Neuron (in vitro differentiated cells): ENCODE measurements at regions not wholly inside any gene's neighbourhood (a gene's known extent, or its start where the extent isn't known, plus 50 kb on each side); places are given as distances from the start of the nearest gene placed in this dataset.

Experiments
- H2AFZ ChIP-seq: one replicate; pipeline ENCODE4 v1.6.1; 2013; ENCODE audit warnings: low read depth, mild to moderate bottlenecking, inconsistent platforms, low read length, moderate library complexity
- H3K27me3 ChIP-seq: one replicate; pipeline ENCODE4 v1.6.1; 2013; ENCODE audit warnings: low read length; ENCODE audit not compliant: insufficient read depth
- H3K36me3 ChIP-seq: one replicate; pipeline ENCODE4 v1.6.1; 2013; ENCODE audit warnings: low read length; ENCODE audit not compliant: insufficient read depth
- H3K4me1 ChIP-seq: one replicate; pipeline ENCODE4 v1.6.1; 2013; ENCODE audit warnings: low read length; ENCODE audit not compliant: insufficient read depth
- H3K4me3 ChIP-seq: 2 replicates; pipeline ENCODE4 v1.5.1; 2013; ENCODE audit warnings: mild to moderate bottlenecking, low read length, moderate library complexity
- H3K9me3 ChIP-seq: one replicate; pipeline ENCODE4 v1.6.1; 2013; ENCODE audit warnings: low read length

GRCh38 chr2:12795851-12796250 is 79.1 kb downstream of the TRIB2 start:
- H3K9me3 ChIP-seq, result no peaks in the 10 kb centered on the region
- H3K4me1 ChIP-seq, result peaks cover 11% of the 10 kb centered on the region
- H3K36me3 ChIP-seq, result no peaks in the 10 kb centered on the region
- H3K4me3 ChIP-seq, result no peak overlapping the region
- H2AFZ ChIP-seq, result no peak overlapping the region
- H3K27me3 ChIP-seq, result no peaks in the 10 kb centered on the region

- H3K4me3 ChIP-seq, result no peak overlapping the region
- H3K9me3 ChIP-seq, result no peaks in the 10 kb centered on the region
- no peaks in the 10 kb centered on the region for H3K36me3 ChIP-seq
- no peaks in the 10 kb centered on the region for H3K27me3 ChIP-seq
- peaks cover 11% of the 10 kb centered on the region for H3K4me1 ChIP-seq
- H2AFZ ChIP-seq, result no peak overlapping the region
Measured at GRCh38 chr2:12796657-12797056, 79.9 kb downstream of the TRIB2 start.

GRCh38 chr2:12797815-12798214 is 81.1 kb downstream of the TRIB2 start:
- Histone ChIP-seq H3K9me3 (no peaks in the 10 kb centered on the region), H2AFZ (no peak overlapping the region), H3K27me3 (no peaks in the 10 kb centered on the region), H3K4me1 (peaks cover 11% of the 10 kb centered on the region), H3K36me3 (no peaks in the 10 kb centered on the region), H3K4me3 (no peak overlapping the region)

- H3K9me3 ChIP-seq, result no peaks in the 10 kb centered on the region
- no peaks in the 10 kb centered on the region for H3K4me1 ChIP-seq
- no peaks in the 10 kb centered on the region for H3K36me3 ChIP-seq
- H3K27me3 ChIP-seq, result no peaks in the 10 kb centered on the region
- no peak overlapping the region for H3K4me3 ChIP-seq
- no peak overlapping the region for H2AFZ ChIP-seq
Measured at GRCh38 chr2:12803607-12804006, 86.9 kb downstream of the TRIB2 start.

- Histone ChIP-seq H3K9me3 (no peaks in the 10 kb centered on the region), H2AFZ (no peak overlapping the region), H3K4me1 (no peaks in the 10 kb centered on the region), H3K4me3 (no peak overlapping the region), H3K27me3 (no peaks in the 10 kb centered on the region), H3K36me3 (no peaks in the 10 kb centered on the region)
Measured at GRCh38 chr2:12804091-12804856, 87.5 kb downstream of the TRIB2 start.

- Histone ChIP-seq H3K9me3 (no peaks in the 10 kb centered on the region), H3K4me1 (no peaks in the 10 kb centered on the region), H3K36me3 (no peaks in the 10 kb centered on the region)
Measured at GRCh38 chr2:12805033-12805432, 88.3 kb downstream of the TRIB2 start.

GRCh38 chr2:12806549-12807242 is 90.0 kb downstream of the TRIB2 start:
- H3K27me3 ChIP-seq, result no peaks in the 10 kb centered on the region
- no peak overlapping the region for H2AFZ ChIP-seq
- H3K4me1 ChIP-seq, result no peaks in the 10 kb centered on the region
- H3K9me3 ChIP-seq, result no peaks in the 10 kb centered on the region
- no peak overlapping the region for H3K4me3 ChIP-seq
- no peaks in the 10 kb centered on the region for H3K36me3 ChIP-seq

More at GRCh38 chr2:12805033-12805432, 88.3 kb downstream of the TRIB2 start:
- H3K27me3 ChIP-seq, result no peaks in the 10 kb centered on the region
- no peak overlapping the region for H3K4me3 ChIP-seq
- H2AFZ ChIP-seq, result no peak overlapping the region

- H3K9me3 ChIP-seq, result no peaks in the 10 kb centered on the region
- H3K4me1 ChIP-seq, result no peaks in the 10 kb centered on the region
- no peaks in the 10 kb centered on the region for H3K36me3 ChIP-seq
- H2AFZ ChIP-seq, result no peak overlapping the region
- H3K27me3 ChIP-seq, result no peaks in the 10 kb centered on the region
- no peak overlapping the region for H3K4me3 ChIP-seq
Measured at GRCh38 chr2:12807907-12808810, 91.4 kb downstream of the TRIB2 start.

GRCh38 chr2:12809526-12809925 is 92.8 kb downstream of the TRIB2 start:
- Histone ChIP-seq H3K36me3 (no peaks in the 10 kb centered on the region), H3K4me1 (no peaks in the 10 kb centered on the region), H3K27me3 (no peaks in the 10 kb centered on the region), H3K4me3 (no peak overlapping the region), H3K9me3 (no peaks in the 10 kb centered on the region), H2AFZ (no peak overlapping the region)

- Histone ChIP-seq H3K4me3 (no peak overlapping the region), H3K4me1 (no peaks in the 10 kb centered on the region), H2AFZ (no peak overlapping the region), H3K9me3 (no peaks in the 10 kb centered on the region), H3K36me3 (no peaks in the 10 kb centered on the region), H3K27me3 (no peaks in the 10 kb centered on the region)
Measured at GRCh38 chr2:12811916-12812315, 95.2 kb downstream of the TRIB2 start.

GRCh38 chr2:12813166-12813565 is 96.4 kb downstream of the TRIB2 start:
- no peak overlapping the region for H3K4me3 ChIP-seq
- H3K36me3 ChIP-seq, result no peaks in the 10 kb centered on the region
- H3K9me3 ChIP-seq, result no peaks in the 10 kb centered on the region
- no peaks in the 10 kb centered on the region for H3K4me1 ChIP-seq
- no peaks in the 10 kb centered on the region for H3K27me3 ChIP-seq
- no peak overlapping the region for H2AFZ ChIP-seq

GRCh38 chr2:12816379-12817306 is 99.9 kb downstream of the TRIB2 start:
- Histone ChIP-seq H3K4me3 (no peak overlapping the region), H3K4me1 (no peaks in the 10 kb centered on the region), H3K9me3 (no peaks in the 10 kb centered on the region), H3K36me3 (no peaks in the 10 kb centered on the region), H2AFZ (no peak overlapping the region), H3K27me3 (no peaks in the 10 kb centered on the region)
